Prostate gland (tissue), 2 donors: ENCODE measurements at regions not wholly inside any gene's neighbourhood (a gene's known extent, or its start where the extent isn't known, plus 50 kb on each side); places are given as distances from the start of the nearest gene placed in this dataset.

ENCODE experiments used
- DNase-seq: peaks from one replicate; pipeline ENCODE4 v3.0.0-alpha.2; 2019; ENCODE audit warnings: low spot score
- H3K27ac ChIP-seq, 2 donors: fragments of 200-600 bp; sonication (generic); 2 replicates each; pipeline ENCODE4 v1.5.1; 2017 to 2019
- H3K27me3 ChIP-seq: fragments of 200-600 bp; sonication (generic); replicated peaks from 2 replicates; pipeline ENCODE4 v1.5.1; 2019; ENCODE audit not compliant: insufficient read depth
- H3K36me3 ChIP-seq, 2 donors: fragments of 200-600 bp; sonication (generic); 1 replicate in 1 of 2; 2 replicates in 1 of 2; pipeline versions ENCODE4 v1.5.1 to v1.8.1; 2017 to 2019
- H3K4me1 ChIP-seq: fragments of 200-600 bp; sonication (generic); replicated peaks from 2 replicates; pipeline ENCODE4 v1.5.1; 2019
- H3K4me3 ChIP-seq, 2 donors: fragments of 200-600 bp; sonication (generic); 2 replicates each; pipeline ENCODE4 v1.5.1; 2017 to 2019
- H3K9me3 ChIP-seq: fragments of 200-600 bp; sonication (generic); 2 replicates; pipeline ENCODE4 v1.5.1; 2017
- CTCF ChIP-seq, 4 experiments: fragments of 200-600 bp in 2 of 4; fragments of 450-650 bp in 2 of 4; sonication (generic) in 2 of 4; IDR thresholded peaks; 1 replicate in 3 of 4; 2 replicates in 1 of 4; pipeline ENCODE4 v1.5.1; 2016 to 2019; ENCODE audit warnings: antibody characterized with exemption in 4 of 4, mild to moderate bottlenecking in 2 of 4, moderate library complexity in 2 of 4
- POLR2A ChIP-seq: fragments of 450-650 bp; IDR thresholded peaks from one replicate; pipeline ENCODE4 v1.6.1; 2016; ENCODE audit warnings: antibody characterized with exemption, mild to moderate bottlenecking
- POLR2AphosphoS5 ChIP-seq: sonication (generic); formaldehyde crosslinking; IDR thresholded peaks from one replicate; pipeline ENCODE4 v1.6.1; 2017; ENCODE audit warnings: antibody characterized with exemption
- WGBS: methylation state at CpG from one replicate; pipeline ENCODE4 v1.1.5; 2018; 5-methylcytosine and 5-hydroxymethylcytosine counted together
- intact Hi-C: fragments of 100-400 bp; cut with DNase I; formaldehyde crosslinking; loops from one replicate; pipeline ENCODE4 v1.14.2; 2022

GRCh38 chr5:130333089-130333488 lies 428.8 kb downstream of the CHSY3 start:
- Histone ChIP-seq H3K4me3 (no peak overlapping the region), H3K27ac (no peak overlapping the region), H3K27me3 (no peaks in the 10 kb centered on the region), H3K4me1 (no peaks in the 10 kb centered on the region), H3K9me3 (no peaks in the 10 kb centered on the region), H3K36me3 (no peaks in the 10 kb centered on the region)
- DNase-seq: no peak
- no peak for TF ChIP-seq POLR2A
- no peak for TF ChIP-seq CTCF (IDR thresholded peaks at IDR 0.05)
- TF ChIP-seq POLR2AphosphoS5: no peak
- intact Hi-C loops: no loop called here
- WGBS: 59% methylated on average over 2 of the region's 2 CpGs

- Histone ChIP-seq H3K27me3 (no peaks in the 10 kb centered on the region), H3K36me3 (no peaks in the 10 kb centered on the region), H3K4me1 (no peaks in the 10 kb centered on the region), H3K4me3 (no peak overlapping the region), H3K27ac (no peak overlapping the region), H3K9me3 (no peaks in the 10 kb centered on the region)
- no peak for DNase-seq
- TF ChIP-seq POLR2A: no peak
- TF ChIP-seq POLR2AphosphoS5: no peak
- no peak for TF ChIP-seq CTCF (IDR thresholded peaks at IDR 0.05)
- intact Hi-C loops: no loop called here
- 89% methylated on average over 3 of the region's 3 CpGs for WGBS
Observed at GRCh38 chr5:130331332-130331731, 427.1 kb downstream of the CHSY3 start.

DNA sequence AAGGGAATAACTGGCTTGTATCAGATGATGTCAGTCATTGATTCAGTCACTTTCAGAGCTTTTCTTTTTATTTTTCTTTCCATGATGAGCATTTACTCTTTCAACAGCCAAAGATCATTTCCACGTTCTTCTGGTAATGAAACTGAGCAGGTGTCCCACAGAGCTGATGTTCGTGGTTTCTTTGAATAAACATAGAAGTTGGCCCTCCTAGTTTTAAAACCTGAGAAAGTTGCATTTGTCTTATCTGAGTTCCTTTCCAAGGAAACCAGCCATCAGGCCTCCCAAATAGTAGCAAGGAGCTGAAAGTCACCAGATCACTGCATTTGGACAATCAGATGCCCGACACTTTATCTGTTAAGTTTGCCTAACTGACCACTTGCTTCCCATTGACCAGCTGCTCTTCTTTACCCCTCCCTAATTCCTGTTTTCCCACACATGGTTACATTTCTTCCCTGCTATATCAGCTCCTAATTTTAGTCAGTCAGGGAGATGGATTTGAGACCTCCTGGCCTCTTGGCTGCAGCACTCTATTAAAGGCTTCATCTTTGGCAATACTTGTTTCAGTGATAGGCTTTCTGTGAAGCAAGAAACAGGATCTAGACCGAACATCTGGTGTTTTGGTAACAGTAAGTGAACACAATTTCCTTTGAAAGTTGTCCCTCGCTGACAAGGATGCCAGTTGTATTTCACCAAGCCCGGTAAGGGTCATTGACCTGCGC lies 420.8 kb downstream of the CHSY3 start:
- TF ChIP-seq POLR2AphosphoS5 (no peak), CTCF (IDR thresholded peaks at IDR 0.05) (no peak), POLR2A (no peak)
- H3K27me3 ChIP-seq: no peaks in the 10 kb centered on the region
- H3K9me3 ChIP-seq: no peaks in the 10 kb centered on the region
- DNase-seq: no peak
- H3K27ac ChIP-seq: no peak overlapping the region
- H3K4me1 ChIP-seq: no peaks in the 10 kb centered on the region
- no peak overlapping the region for H3K4me3 ChIP-seq
- WGBS: 79% methylated on average over 7 of the region's 7 CpGs
- no peaks in the 10 kb centered on the region for H3K36me3 ChIP-seq
- intact Hi-C loops: no loop called here

DNA sequence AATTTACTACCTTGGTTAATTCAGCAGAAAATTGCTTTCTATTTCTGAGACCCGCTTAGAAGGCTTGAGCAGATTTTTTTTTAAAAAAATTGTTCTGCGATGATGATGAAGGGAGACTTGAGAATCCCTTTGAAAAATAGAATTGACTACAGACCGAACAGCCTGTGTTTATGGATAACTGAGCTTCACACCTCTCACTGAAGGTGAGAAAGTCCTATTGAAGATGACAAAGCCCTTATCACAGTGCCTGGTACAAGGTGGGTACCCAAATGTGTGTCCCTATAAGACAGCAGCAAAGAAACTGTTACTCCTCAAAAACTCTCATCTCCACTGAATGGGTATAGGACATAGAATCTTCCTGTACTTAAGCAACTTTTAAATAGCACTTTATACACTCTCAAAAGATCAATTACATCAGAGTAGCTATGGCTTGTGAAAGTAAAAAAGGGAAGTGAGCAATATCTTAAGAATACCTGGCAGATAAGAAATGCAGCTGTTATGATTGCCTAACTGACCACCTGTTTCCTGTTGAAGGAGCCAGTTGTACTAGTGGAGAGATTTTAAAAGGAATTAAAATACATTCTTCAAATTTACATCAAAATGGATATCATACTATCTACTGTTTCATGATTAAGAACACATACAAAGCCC lies 419.7 kb downstream of the CHSY3 start:
- intact Hi-C loops: no loop called here
- no peak overlapping the region for H3K27ac ChIP-seq
- DNase-seq: no peak
- no peaks in the 10 kb centered on the region for H3K4me1 ChIP-seq
- TF ChIP-seq CTCF (IDR thresholded peaks at IDR 0.05) (no peak), POLR2AphosphoS5 (no peak), POLR2A (no peak)
- H3K36me3 ChIP-seq: no peaks in the 10 kb centered on the region
- no peaks in the 10 kb centered on the region for H3K9me3 ChIP-seq
- 79% methylated on average over 3 of the region's 3 CpGs for WGBS
- no peak overlapping the region for H3K4me3 ChIP-seq
- H3K27me3 ChIP-seq: no peaks in the 10 kb centered on the region

GRCh38 chr5:130321931-130322330 lies 417.7 kb downstream of the CHSY3 start:
- no peaks in the 10 kb centered on the region for H3K36me3 ChIP-seq
- no peaks in the 10 kb centered on the region for H3K27me3 ChIP-seq
- no peaks in the 10 kb centered on the region for H3K4me1 ChIP-seq
- TF ChIP-seq CTCF (IDR thresholded peaks at IDR 0.05) (no peak), POLR2AphosphoS5 (no peak), POLR2A (no peak)
- no peak overlapping the region for H3K4me3 ChIP-seq
- intact Hi-C loops: no loop called here
- no peak for DNase-seq
- no peak overlapping the region for H3K27ac ChIP-seq
- no peaks in the 10 kb centered on the region for H3K9me3 ChIP-seq
